ENCODE measurements at regions not wholly inside any gene's neighbourhood (a gene's known extent, or its start where the extent isn't known, plus 50 kb on each side); places are given as distances from the start of the nearest gene placed in this dataset.
"Not testable (repeated sequence)": the region's sequence is repeated elsewhere in the genome, so short reads cannot be mapped to it uniquely, and the experiment has no call there.

DNA sequence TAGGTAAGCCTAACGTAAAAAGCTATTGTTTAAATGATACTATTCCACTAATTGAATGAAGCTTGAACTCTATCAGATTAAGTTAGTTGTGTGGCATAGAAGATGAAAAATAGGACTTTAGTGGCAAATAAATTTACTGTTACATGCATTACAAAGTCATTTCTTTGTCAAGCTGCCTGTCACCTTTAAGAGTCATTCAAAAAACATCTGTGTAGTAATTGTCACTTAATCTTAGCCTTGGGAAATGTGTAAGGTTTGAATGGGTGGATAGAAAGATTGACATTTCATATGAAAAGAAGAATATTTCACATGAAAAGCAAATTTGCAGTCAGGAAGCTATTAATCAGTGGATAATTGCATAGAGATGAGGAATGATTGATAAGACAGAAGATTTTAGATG, 473.5 kb downstream of the DNAH5 start:
- DNase-seq, result no peak

- no peak for DNase-seq
Measured at GRCh38 chr5:13470263-13470662, 474.2 kb downstream of the DNAH5 start.

GRCh38 chr5:13464532-13465193, 479.8 kb downstream of the DNAH5 start:
- no peak for DNase-seq

DNA sequence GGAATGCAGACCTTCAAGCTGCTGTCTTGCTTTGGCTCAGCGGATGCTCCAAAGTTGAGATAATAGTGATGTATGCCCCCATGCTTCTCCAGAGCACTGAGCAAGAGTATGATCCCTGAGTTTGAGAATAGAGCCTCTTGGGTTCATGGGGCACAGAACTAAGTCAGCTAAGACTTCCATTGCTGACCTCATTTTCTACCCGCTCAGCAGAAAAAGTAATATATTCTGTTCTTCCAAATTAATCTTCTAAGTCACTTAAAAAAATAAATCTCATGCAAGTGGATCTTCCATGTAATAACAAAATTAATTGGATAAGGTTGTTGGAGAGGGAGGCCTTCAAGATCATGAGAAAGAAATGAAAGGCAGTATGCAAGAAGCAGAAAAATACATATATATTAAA, 483.9 kb downstream of the DNAH5 start:
- DNase-seq, result no peak

- DNase-seq, result no peak
Measured at GRCh38 chr5:13454050-13454449, 490.4 kb downstream of the DNAH5 start.

- no peak for DNase-seq
Measured at GRCh38 chr5:13448843-13449242, 495.6 kb downstream of the DNAH5 start.

DNA sequence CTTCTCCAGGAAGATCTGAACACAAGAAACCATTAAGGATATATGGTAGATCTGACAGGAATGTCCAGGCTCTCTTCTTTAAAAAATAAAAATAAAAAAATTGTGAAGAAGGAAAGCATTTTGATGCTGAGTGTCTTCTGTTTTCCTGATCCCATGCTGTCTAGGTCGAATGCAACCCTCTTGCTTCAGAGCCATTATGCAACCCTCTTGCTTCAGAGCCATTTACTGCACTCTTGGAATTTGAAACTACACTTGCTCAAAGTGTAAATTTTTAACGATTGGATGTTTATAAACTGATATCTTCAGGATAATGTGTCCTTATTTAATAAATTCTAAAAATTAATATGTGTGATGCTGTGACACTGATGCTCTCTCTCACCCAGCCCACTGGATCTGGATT, 505.1 kb downstream of the DNAH5 start:
- no peak for DNase-seq

DNA sequence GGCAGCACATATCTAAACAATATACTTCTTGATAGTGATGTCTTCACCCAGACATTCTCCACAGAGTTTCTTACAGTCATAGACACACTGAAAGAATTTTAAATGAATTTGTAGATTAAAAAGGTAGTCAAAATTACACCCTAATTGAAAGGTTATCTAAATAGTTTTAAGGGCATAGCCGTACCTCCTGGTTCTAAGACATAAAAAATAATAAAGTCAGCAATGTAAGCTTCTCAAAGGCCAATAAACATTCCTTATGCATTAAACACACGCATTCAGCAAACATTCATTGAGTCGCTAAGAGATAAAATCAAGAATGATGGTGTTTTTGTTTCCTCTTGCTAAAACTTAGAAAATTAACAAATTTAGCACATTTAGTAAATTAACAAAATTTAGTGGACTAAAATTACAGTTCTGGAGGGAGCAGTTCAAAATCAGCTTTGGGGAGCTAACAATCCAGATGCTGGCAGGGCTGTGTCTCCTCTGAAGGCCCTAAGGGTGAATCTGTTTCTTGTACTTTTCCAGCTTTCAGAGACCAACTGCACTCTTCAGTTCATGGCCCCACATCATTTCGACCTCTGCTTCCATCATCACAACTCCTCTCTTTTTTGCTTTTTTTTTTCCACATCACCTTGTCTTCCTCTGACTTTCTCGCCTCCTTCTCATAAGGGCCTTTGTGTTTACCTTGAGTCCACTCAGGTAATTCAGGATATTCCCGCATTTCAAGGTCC, 516.5 kb downstream of the DNAH5 start:
- no peak for DNase-seq

- no peak for DNase-seq
Measured at GRCh38 chr5:13412040-13412595, 532.4 kb downstream of the DNAH5 start.

- DNase-seq, result no peak
Measured at GRCh38 chr5:13408616-13409015, 535.9 kb downstream of the DNAH5 start.

DNA sequence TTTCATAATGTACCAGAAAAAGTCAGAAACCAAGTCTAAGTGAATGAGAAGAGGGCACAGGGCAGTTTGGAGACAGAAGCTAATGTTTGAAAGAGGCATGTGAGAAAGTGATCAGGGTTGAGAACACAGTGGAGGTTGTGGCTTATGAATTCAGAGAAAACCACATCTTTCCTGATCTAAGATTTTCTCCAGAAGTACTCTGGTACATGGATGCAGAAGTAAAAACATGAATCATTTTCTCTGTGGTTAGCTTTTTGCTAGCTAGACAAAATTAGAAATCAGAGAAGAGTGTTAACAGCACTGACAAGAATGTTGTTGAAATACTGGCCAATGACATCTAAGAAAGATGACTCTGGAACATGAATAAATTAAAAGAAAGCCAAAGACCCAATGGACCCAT, 541.1 kb downstream of the DNAH5 start:
- no peak for DNase-seq

GRCh38 chr5:13385066-13385465, 559.4 kb downstream of the DNAH5 start:
- DNase-seq, result no peak

GRCh38 chr5:13382232-13382631, 562.3 kb downstream of the DNAH5 start:
- DNase-seq, result no peak

GRCh38 chr5:13378091-13378490, 566.4 kb downstream of the DNAH5 start:
- no peak for DNase-seq

DNA sequence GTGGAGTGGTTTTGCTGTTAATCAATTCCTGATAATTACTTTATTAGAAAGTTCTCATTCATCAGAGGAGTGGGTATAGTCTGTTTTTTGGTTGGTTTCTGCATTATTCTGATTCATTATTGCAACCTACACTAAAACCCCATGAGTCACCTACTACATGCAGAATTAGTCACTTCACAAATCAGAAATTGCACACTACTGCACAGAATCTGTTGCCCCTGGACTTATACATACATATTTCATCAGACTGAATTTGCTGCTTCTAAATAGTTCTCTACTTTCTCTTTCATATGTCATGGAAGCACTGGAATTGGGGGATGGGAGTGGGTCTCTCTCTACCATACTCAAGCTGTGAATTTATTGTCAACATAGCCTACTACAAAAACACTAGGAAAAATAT, 585.1 kb downstream of the DNAH5 start:
- DNase-seq, result no peak

DNA sequence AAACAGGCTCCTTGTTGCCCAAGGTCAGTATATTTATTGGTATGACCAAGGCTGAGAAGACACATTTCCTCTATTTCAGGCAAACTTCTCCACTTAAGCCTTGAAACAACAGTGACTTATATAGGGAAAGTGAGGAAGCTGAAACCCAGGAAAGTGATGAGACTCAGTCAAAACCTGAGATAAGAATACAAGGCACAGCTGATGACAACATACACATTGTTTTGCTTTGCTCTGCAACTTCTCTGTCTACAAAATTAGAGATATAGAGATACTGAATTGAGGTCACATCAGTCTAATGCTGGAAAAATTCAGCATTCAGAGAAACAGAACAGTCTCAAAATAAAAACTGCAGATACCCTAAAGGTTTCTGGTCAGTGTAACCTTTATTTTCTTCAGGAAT, 586.1 kb downstream of the DNAH5 start:
- DNase-seq, result no peak

- DNase-seq, result no peak
Measured at GRCh38 chr5:13357929-13358328, 586.6 kb downstream of the DNAH5 start.

GRCh38 chr5:13356226-13356625, 588.3 kb downstream of the DNAH5 start:
- no peak for DNase-seq

GRCh38 chr5:13354611-13355010, 589.9 kb downstream of the DNAH5 start:
- DNase-seq, result no peak

GRCh38 chr5:13350767-13351166, 593.7 kb downstream of the DNAH5 start:
- DNase-seq, result no peak

DNA sequence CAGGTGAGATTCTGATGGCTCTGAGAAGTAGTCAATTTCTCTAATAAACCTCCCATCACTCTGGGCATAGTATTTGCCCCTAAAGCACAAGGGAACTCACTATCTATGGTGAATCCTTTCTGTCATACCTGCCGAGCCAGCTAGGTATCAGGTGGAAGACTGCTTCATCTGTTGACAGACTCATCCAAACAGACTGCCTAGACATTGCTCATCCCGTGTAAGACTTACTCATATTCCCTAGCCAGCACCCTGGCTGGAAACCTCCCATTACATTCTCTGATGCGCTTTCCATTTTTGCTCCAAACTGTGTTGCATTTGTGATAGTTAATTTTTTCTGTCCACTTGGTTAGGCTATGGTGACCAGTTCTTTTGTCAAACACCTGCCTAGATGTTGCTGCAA, 595.9 kb downstream of the DNAH5 start:
- DNase-seq, result no peak

GRCh38 chr5:13346401-13346800, 598.1 kb downstream of the DNAH5 start:
- no peak for DNase-seq

DNA sequence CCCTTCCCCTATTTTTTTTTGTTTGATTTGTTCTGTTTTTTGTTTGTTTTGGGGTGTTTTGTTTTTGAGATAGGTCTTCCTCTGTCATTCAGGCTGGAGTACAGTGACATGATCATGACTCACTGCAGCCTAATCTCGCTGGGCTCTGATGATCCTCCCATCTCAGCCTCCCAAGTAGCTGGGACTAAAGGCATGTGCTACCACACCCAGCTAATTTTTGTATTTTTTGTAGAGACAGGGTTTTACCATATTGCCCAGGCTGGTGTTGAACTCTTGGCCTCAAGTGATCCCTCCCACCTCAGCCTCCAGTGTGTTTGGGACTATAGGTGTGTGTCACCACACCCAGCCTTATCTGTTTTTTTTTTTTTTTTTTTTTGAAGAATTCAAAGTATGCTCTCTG, 605.4 kb downstream of the DNAH5 start:
- no peak for DNase-seq

DNA sequence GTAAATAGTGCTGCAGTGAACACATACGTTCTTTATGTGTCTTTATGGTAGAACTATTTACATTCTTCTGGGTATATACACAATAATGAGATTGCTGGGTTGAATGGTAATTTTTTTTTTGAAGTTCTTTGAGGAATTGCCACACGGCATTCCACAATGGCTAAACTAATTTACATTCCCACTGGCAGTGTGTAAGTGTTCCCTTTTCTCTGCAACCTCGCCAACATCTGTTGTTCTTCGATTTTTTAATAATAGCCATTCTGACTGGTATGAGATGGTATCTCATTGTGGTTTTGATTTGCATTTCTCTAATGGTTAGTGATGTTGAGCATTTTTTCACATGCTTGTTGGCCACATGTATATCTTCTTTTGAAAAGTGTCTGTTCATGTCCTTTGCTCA, 609.5 kb downstream of the DNAH5 start:
- DNase-seq, result not testable (repeated sequence)

DNA sequence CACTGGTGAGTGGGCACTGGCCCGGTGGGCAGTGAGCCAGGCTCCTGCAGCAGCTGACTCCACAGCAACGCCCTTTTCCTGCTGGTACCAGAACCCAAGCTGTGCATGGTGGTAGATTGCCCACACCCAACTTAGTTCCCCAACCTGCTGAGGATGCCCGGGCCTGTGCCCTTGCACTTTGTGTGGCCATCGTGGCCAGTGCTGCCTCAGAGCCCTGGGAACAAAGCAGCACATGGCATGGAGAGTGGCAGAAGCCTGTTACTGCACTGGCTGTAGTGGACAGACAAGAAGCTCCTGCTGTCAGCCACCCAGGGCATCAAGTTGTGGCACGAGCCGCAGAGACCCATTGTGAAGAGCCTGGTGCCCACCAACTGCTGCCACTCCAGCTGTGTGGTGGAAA, 612.9 kb downstream of the DNAH5 start:
- DNase-seq, result no peak

Data from NCI-H345 (cell line).